Astrocyte of the spinal cord (primary cell): ENCODE measurements at regions not wholly inside any gene's neighbourhood (a gene's known extent, or its start where the extent isn't known, plus 50 kb on each side); places are given as distances from the start of the nearest gene placed in this dataset.

Experiments used
- DNase-seq: peaks from one replicate; pipeline ENCODE4 v3.0.0; 2011; ENCODE audit warnings: low read depth, low spot score
- H3K4me3 ChIP-seq: 2 replicates; pipeline ENCODE4 v1.5.1; 2011; ENCODE audit warnings: low read depth, mild to moderate bottlenecking, low read length, moderate library complexity
- in situ Hi-C: cut with HindIII; loops from 2 replicates; pipeline ENCODE4 v1.10.0; 2017; ENCODE audit warnings: low sequenced_read_pairs
- TF ChIP-seq, protein P1 (sequence below): IDR thresholded peaks from 2 replicates; pipeline ENCODE4 v1.5.1; 2012; ENCODE audit warnings: low read depth, mild to moderate bottlenecking, low read length, inconsistent platforms

DNA sequence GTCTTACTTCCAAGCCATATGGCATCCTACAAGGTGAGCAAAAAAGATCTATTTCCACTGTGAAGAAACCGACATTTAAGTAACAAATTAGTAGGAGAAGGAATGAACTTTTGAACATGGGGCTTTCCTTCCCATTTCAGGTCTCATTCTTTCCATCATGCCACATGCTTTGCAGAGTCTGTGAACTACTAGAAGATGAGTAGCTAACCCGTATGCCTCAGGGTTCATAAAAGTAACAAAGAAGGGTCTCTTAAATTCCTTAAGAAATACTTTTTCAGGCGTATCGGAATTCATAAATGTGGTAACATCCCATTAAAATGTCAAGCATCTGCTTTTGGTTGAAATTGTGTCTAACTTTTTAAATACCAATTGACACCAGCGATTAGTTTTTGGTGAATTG, 81.3 kb upstream of the TNS3 start:
- DNase-seq = no peak
- TF ChIP-seq, protein P1, sequence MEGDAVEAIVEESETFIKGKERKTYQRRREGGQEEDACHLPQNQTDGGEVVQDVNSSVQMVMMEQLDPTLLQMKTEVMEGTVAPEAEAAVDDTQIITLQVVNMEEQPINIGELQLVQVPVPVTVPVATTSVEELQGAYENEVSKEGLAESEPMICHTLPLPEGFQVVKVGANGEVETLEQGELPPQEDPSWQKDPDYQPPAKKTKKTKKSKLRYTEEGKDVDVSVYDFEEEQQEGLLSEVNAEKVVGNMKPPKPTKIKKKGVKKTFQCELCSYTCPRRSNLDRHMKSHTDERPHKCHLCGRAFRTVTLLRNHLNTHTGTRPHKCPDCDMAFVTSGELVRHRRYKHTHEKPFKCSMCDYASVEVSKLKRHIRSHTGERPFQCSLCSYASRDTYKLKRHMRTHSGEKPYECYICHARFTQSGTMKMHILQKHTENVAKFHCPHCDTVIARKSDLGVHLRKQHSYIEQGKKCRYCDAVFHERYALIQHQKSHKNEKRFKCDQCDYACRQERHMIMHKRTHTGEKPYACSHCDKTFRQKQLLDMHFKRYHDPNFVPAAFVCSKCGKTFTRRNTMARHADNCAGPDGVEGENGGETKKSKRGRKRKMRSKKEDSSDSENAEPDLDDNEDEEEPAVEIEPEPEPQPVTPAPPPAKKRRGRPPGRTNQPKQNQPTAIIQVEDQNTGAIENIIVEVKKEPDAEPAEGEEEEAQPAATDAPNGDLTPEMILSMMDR = no peak
- in situ Hi-C loops = no loop called here
- H3K4me3 ChIP-seq = no peak overlapping the region

DNA sequence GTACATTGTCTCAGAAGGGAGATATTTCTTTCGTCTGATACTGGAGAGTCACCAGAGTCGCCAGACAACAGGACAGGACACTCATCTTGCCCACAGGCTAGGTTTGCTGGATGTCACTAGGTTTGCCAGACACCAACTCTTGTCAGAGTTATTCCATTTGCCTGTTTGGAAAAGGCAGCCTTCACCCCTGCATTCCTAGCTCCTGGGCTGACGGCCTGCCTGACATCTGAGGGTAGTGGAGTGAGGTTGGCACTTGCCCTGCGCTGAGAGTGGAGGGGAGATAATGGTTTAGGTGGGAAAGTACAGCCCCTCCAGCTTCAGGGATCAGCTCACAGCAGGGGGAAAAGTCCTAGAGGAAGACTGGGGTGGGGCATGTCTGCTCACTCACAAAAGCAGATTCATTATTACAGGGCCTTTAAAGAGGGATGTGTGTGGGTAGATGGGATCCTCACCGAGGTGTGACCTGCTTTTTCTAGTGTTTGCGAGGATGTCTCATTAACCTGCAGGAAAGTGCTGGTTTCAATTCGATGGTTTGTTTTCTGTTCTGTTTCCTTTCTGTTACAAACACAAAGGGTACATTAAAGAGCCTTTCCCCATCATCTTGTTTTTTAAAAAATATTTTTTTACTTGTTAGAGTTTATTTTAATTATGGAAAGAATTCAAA, 79.3 kb upstream of the TNS3 start:
- in situ Hi-C loops = no loop called here
- TF ChIP-seq, protein P1 = no peak
- no peak overlapping the region for H3K4me3 ChIP-seq
- no peak for DNase-seq

DNA sequence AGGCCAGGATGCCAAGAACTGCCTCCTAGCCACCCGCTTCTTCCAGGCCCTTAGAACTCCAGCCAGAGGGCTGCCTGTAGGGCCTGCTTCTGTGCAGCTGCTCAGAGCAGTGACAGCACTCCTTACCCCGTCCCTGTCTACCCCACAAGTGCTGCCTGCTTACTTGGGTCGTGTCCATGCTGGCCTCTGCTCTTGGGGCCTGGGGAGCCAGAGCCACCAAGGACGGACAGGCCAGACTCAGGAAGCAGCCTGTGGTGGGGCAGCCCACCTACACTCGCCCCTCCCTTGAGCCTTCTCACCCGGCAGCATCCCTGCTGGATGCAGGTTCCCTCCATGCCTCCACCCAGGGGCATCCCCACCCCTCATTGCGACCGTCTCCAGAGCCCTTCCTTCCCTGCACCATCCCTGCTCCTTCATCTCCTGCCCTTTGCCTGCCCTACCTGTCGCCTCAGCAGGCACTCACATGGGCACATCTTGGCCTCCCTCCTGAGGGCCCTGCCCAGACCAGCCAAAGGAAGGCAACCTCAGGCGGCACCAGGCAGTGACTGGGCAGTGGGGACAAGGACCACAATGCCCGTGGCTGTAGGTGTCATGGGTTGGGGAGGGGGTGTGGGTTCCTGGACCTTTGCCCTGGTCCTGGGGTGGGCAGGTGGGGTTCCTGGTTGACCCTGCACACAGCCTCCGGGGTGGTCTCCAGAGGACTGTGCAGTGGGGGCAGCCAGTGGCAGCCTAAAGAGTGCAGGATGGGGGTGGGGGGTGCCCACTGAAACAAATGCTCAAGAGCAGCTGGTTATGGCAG, 78.0 kb upstream of the TNS3 start:
- TF ChIP-seq, protein P1 = no peak
- DNase-seq = no peak
- no peak overlapping the region for H3K4me3 ChIP-seq
- in situ Hi-C loops = no loop called here

DNA sequence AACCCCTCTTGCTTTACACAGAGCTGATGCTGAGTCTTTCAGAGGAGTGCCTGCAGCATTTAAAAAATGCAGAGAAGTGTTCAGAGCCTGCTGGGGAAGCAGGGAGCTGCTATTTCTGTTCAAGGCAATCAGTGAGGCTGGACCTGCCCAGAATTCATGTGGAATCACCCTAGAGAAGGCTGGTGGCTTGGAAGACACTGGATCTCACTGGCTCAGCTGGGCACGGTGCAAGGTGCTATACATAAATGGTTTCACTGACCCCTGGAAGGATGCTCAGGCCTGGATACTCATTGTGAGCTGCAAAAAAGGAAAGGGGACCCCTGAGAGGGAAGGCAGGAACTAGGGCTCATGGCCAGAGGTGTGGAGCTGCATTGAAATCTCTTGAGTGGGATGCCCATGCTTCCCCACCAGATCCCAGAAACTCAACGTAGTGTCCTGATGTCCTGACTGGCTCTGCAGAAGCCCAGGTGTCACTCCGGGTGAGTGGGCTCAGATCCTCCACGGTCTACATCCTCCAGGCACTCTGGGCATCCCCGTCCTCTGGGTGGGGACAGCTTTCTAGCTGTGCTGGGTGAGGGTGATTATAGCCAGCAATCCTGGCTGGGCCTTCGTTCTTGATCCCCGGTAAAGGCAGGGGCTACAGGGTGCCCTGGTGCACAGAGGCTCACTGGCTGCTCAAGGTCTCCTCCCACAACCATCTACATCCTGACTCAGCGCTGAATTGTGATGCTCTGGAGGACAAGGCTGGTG, 77.2 kb upstream of the TNS3 start:
- no peak overlapping the region for H3K4me3 ChIP-seq
- in situ Hi-C loops = no loop called here
- no peak for DNase-seq
- TF ChIP-seq, protein P1 = no peak

DNA sequence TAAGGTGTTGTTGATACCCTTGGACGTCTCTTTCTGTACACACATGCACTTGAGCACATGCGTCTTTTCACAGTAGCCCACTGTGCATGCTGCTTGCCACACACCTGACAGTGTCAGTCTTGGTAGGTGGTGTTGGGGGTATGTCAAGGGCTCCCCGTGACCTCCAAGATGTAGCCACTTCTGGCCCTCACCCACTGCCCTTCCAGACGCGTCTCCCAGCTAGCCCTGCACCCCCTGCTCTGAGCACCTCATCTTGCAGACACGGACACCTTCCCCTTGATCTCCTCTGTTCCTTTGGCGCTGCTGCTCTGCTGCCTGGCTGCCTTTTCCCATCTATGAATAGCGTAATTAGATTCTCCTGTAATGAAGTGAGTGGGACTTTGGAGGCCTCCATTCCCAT, 75.2 kb upstream of the TNS3 start:
- in situ Hi-C loops = no loop called here
- TF ChIP-seq, protein P1 = no peak
- DNase-seq = no peak
- no peak overlapping the region for H3K4me3 ChIP-seq

DNA sequence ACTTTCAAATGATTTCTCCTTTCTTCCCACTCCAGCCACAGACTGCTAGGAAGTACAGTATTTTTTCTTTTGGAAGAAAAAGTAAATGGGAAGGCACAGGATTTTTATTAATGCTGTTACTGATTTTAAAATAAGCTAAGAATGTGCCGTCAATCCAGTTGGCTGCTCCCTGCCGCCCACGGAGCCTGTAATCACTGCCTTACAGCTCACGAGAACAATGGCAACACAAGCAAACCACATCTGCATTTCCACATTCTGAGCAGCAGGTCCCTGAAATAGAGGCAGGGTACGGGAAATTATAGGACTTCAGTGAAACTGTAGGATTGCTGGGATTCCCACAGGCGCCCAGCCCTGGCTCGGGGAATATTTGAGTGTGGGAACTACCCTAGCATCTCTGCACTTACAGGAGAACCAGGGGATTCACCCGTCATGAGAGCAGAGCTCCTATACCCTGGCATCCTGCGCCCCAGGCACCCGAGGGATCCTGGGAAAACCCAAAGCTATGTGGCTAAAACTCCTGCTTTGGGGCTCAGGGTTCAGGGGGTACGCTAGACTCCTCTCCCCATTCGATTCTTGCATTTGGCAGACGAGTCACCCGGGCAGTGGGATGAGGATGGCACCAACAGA, 72.9 kb upstream of the TNS3 start:
- in situ Hi-C loops = no loop called here
- DNase-seq = no peak
- TF ChIP-seq, protein P1 = no peak
- H3K4me3 ChIP-seq = no peak overlapping the region
